ENCODE measurements at regions not wholly inside any gene's neighbourhood (a gene's known extent, or its start where the extent isn't known, plus 50 kb on each side); places are given as distances from the start of the nearest gene placed in this dataset.

DNA sequence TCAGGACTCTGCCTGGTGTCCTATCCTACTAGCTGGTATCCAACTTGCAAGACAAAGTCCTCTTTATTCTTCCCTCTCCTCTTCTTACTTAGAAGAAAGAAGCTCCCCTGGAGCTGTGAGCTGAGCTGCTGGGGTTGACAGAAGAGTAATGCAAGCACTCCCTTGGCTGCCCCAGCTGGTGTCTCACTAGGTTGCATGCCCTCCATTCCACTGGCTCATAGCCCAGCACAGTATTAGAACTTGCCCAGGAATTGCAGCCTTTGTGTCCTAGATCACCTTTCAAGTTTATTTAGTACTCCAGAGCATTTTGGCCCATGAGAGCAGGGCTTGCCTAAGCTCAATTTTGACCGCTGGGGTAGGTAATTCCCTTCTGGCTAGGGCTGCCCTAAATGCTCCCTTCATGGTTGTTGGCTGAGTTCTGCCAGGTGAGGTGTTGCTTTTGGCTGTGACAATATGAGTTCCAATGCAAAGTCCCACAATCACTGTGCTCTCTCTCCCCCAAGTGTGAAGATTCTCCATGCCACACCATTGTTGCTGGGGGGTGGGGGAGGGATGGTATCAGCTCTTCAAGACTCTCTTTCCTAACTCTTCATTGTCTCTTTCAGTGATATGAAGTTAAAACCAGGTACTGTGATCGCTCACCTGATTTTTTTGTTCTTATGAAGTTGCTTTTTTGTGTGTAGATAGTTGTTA is 317.4 kb upstream of the DDHD1 start:
- Histone ChIP-seq H3F3A (replicated peaks; ENCODE audit: low read depth) (no peaks in the 10 kb centered on the region), H3K9me2 (ENCODE audit: insufficient read depth) (no peaks in the 10 kb centered on the region; the same call in 1 of the 2 replicates), H3K36me3 (ENCODE audit: insufficient read depth) (no peaks in the 10 kb centered on the region), H4K20me1 (replicated peaks; ENCODE audit: insufficient read depth) (no peaks in the 10 kb centered on the region), H3K4me1 (ENCODE audit: insufficient read depth) (no peaks in the 10 kb centered on the region), H3K27me3 (ENCODE audit: insufficient read depth) (no peaks in the 10 kb centered on the region), H3K4me3 (no peak overlapping the region), H3K4me2 (no peak overlapping the region), H2AFZ (no peak overlapping the region), H3K27ac (ENCODE audit: low read depth) (no peak overlapping the region), H3K79me2 (replicated peaks; ENCODE audit: insufficient read depth) (no peaks in the 10 kb centered on the region)
- Mint-ChIP-seq H3K9me3 (no peaks in the 10 kb centered on the region; the same call in 2 of the 3 replicates), H3K4me1 (peaks cover 3% of the 10 kb centered on the region), H3K27me3 (ENCODE audit: insufficient read depth, low read depth, poor library complexity) (no peaks in the 10 kb centered on the region), H3K27ac (no peak overlapping the region), H3K4me3 (no peak overlapping the region), H3K36me3 (ENCODE audit: low read depth) (no peaks in the 10 kb centered on the region)
- no peak for DNase-seq (ENCODE audit: low spot score)
- TF ChIP-seq CREB1 (CRISPR knock-in tag; IDR thresholded peaks at IDR 0.05; ENCODE audit: low read depth) (no peak), JUNB (IDR thresholded peaks at IDR 0.05; ENCODE audit: unreplicated experiment) (no peak), NANOG (IDR thresholded peaks at IDR 0.05; ENCODE audit: borderline replicate concordance) (no peak), EZH2phosphoT487 (IDR thresholded peaks at IDR 0.05; ENCODE audit: unreplicated experiment) (no peak), POLR2AphosphoS5 (IDR thresholded peaks at IDR 0.05; ENCODE audit: low read depth) (no peak), STAT1 (IDR thresholded peaks at IDR 0.05; ENCODE audit: unreplicated experiment) (no peak)
- TF ChIP-seq, protein P1, sequence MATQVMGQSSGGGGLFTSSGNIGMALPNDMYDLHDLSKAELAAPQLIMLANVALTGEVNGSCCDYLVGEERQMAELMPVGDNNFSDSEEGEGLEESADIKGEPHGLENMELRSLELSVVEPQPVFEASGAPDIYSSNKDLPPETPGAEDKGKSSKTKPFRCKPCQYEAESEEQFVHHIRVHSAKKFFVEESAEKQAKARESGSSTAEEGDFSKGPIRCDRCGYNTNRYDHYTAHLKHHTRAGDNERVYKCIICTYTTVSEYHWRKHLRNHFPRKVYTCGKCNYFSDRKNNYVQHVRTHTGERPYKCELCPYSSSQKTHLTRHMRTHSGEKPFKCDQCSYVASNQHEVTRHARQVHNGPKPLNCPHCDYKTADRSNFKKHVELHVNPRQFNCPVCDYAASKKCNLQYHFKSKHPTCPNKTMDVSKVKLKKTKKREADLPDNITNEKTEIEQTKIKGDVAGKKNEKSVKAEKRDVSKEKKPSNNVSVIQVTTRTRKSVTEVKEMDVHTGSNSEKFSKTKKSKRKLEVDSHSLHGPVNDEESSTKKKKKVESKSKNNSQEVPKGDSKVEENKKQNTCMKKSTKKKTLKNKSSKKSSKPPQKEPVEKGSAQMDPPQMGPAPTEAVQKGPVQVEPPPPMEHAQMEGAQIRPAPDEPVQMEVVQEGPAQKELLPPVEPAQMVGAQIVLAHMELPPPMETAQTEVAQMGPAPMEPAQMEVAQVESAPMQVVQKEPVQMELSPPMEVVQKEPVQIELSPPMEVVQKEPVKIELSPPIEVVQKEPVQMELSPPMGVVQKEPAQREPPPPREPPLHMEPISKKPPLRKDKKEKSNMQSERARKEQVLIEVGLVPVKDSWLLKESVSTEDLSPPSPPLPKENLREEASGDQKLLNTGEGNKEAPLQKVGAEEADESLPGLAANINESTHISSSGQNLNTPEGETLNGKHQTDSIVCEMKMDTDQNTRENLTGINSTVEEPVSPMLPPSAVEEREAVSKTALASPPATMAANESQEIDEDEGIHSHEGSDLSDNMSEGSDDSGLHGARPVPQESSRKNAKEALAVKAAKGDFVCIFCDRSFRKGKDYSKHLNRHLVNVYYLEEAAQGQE (IDR thresholded peaks at IDR 0.05; ENCODE audit: unreplicated experiment): no peak
- TF ChIP-seq, protein P2, sequence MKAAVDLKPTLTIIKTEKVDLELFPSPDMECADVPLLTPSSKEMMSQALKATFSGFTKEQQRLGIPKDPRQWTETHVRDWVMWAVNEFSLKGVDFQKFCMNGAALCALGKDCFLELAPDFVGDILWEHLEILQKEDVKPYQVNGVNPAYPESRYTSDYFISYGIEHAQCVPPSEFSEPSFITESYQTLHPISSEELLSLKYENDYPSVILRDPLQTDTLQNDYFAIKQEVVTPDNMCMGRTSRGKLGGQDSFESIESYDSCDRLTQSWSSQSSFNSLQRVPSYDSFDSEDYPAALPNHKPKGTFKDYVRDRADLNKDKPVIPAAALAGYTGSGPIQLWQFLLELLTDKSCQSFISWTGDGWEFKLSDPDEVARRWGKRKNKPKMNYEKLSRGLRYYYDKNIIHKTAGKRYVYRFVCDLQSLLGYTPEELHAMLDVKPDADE (IDR thresholded peaks at IDR 0.05): no peak
- TF ChIP-seq, protein P3, sequence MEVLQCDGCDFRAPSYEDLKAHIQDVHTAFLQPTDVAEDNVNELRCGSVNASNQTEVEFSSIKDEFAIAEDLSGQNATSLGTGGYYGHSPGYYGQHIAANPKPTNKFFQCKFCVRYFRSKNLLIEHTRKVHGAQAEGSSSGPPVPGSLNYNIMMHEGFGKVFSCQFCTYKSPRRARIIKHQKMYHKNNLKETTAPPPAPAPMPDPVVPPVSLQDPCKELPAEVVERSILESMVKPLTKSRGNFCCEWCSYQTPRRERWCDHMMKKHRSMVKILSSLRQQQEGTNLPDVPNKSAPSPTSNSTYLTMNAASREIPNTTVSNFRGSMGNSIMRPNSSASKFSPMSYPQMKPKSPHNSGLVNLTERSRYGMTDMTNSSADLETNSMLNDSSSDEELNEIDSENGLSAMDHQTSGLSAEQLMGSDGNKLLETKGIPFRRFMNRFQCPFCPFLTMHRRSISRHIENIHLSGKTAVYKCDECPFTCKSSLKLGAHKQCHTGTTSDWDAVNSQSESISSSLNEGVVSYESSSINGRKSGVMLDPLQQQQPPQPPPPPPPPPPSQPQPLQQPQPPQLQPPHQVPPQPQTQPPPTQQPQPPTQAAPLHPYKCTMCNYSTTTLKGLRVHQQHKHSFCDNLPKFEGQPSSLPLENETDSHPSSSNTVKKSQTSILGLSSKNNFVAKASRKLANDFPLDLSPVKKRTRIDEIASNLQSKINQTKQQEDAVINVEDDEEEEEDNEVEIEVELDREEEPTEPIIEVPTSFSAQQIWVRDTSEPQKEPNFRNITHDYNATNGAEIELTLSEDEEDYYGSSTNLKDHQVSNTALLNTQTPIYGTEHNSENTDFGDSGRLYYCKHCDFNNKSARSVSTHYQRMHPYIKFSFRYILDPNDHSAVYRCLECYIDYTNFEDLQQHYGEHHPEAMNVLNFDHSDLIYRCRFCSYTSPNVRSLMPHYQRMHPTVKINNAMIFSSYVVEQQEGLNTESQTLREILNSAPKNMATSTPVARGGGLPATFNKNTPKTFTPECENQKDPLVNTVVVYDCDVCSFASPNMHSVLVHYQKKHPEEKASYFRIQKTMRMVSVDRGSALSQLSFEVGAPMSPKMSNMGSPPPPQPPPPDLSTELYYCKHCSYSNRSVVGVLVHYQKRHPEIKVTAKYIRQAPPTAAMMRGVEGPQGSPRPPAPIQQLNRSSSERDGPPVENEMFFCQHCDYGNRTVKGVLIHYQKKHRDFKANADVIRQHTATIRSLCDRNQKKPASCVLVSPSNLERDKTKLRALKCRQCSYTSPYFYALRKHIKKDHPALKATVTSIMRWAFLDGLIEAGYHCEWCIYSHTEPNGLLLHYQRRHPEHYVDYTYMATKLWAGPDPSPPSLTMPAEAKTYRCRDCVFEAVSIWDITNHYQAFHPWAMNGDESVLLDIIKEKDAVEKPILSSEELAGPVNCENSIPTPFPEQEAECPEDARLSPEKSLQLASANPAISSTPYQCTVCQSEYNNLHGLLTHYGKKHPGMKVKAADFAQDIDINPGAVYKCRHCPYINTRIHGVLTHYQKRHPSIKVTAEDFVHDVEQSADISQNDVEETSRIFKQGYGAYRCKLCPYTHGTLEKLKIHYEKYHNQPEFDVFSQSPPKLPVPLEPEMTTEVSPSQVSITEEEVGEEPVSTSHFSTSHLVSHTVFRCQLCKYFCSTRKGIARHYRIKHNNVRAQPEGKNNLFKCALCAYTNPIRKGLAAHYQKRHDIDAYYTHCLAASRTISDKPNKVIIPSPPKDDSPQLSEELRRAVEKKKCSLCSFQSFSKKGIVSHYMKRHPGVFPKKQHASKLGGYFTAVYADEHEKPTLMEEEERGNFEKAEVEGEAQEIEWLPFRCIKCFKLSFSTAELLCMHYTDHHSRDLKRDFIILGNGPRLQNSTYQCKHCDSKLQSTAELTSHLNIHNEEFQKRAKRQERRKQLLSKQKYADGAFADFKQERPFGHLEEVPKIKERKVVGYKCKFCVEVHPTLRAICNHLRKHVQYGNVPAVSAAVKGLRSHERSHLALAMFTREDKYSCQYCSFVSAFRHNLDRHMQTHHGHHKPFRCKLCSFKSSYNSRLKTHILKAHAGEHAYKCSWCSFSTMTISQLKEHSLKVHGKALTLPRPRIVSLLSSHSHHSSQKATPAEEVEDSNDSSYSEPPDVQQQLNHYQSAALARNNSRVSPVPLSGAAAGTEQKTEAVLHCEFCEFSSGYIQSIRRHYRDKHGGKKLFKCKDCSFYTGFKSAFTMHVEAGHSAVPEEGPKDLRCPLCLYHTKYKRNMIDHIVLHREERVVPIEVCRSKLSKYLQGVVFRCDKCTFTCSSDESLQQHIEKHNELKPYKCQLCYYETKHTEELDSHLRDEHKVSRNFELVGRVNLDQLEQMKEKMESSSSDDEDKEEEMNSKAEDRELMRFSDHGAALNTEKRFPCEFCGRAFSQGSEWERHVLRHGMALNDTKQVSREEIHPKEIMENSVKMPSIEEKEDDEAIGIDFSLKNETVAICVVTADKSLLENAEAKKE (CRISPR knock-in tag; IDR thresholded peaks at IDR 0.05): no peak
- ATAC-seq: peak; percentile 52

Data from GM23338 (cell line).